Fibroblast of pulmonary artery (primary cell): ENCODE measurements at regions not wholly inside any gene's neighbourhood (a gene's known extent, or its start where the extent isn't known, plus 50 kb on each side); places are given as distances from the start of the nearest gene placed in this dataset.

ENCODE experiments used
- DNase-seq: peaks from one replicate; pipeline ENCODE4 v3.0.0-alpha.2; 2010; ENCODE audit warnings: low read depth
- H3K4me3 ChIP-seq: replicated peaks from 2 replicates; pipeline ENCODE4 v1.5.1; 2011; ENCODE audit warnings: low read depth, mild to moderate bottlenecking, control low read depth, low read length, moderate library complexity
- CTCF ChIP-seq: IDR thresholded peaks from 2 replicates; pipeline ENCODE4 v1.5.1; 2011; ENCODE audit warnings: mild to moderate bottlenecking, control low read depth, low read length, inconsistent platforms; ENCODE audit errors: missing control alignments

DNA sequence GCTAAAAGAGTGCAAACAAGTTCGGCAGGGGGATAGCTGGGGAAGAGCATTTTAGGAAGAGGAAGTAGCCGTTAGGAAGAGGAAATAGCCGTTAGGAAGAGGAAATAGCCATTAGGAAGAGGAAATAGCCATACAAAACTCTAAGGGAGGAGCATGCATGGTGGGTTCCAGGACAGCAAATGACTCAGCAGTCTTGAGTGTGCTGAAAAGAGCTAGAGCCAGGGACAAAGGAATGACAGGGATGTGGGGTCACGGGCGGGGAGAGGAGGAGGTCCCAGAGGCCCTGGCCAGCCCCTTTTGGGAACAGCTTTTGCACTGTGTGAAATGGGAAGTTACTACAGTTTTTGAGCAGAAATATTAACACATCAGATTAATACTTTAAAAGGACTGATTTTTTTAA, 882.6 kb downstream of the TRIML1 start:
- no peak overlapping the region for H3K4me3 ChIP-seq
- peak; percentile 26 for DNase-seq
- TF ChIP-seq CTCF = no peak

DNA sequence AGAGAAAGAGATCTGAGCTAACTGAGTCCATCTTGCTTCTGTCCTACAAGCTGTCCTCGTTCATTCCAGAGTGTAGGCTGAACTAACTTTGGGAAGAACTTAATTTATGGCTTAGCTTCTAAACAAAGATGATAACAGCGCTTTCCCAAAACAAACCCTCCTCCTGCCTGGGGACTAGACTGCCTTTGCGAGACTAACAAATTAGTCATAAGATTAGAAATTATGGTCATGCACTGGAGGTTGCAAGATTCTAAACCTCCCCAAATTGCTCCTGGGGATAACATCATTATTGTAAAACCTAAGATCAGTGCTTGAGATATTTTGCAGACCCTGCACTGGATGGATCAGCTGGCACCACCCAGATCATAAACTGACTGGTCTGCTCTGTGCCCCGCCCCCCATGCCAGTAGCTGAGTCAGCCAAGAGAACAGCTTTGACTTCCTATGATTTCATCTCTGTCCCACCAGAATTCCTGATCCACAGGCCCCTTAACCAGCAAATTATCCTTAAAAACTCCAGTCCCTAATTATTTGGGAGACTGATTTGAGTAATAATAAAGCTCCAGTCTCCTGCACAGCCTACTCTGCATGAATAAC, 883.3 kb downstream of the TRIML1 start:
- no peak overlapping the region for H3K4me3 ChIP-seq
- TF ChIP-seq CTCF = no peak
- DNase-seq = peak; percentile 12

- no peak for TF ChIP-seq CTCF
- H3K4me3 ChIP-seq = no peak overlapping the region
- no peak for DNase-seq
Observed at GRCh38 chr4:189029976-189030504, 890.8 kb downstream of the TRIML1 start.

DNA sequence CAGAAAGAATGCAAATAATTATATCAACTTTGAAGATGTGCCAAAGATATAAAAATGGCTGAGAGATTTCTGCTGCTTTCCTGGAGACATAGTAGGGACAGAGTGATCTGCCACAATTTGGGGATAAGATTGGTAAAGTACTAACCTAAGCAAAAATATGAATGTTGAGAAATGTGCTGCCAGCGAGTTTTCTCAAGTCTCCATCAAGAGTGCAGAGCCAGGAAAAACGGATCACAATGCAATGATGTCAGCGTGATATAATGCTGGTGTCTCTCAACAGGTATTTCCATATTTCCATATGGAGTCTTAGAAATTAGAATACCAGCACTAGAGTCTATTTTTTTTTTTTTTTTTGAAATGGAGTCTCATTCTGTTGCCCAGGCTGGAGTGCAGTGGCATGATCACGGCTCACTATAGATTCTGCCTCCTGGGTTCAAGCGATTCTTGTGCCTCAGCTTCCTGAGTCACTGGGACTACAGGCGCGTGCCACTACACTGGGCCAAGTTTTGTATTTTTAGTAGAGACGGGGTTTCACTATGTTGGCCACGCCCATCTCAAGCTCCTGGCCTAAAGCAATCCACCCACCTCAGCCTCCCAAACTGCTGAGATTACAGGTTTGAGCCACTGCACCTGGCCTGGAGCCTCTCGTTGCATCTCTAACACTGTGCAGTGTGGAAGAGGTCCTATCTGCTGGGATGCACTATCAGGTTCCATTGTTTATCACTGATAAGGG, 893.5 kb downstream of the TRIML1 start:
- no peak for DNase-seq
- no peak for TF ChIP-seq CTCF
- no peak overlapping the region for H3K4me3 ChIP-seq

GRCh38 chr4:189033801-189034347, 894.6 kb downstream of the TRIML1 start:
- no peak for DNase-seq
- TF ChIP-seq CTCF = no peak
- no peak overlapping the region for H3K4me3 ChIP-seq

GRCh38 chr4:189035091-189035490, 895.9 kb downstream of the TRIML1 start:
- no peak overlapping the region for H3K4me3 ChIP-seq

More at GRCh38 chr4:189035091-189035490, 895.9 kb downstream of the TRIML1 start:
- no peak for DNase-seq
- no peak for TF ChIP-seq CTCF
